ENCODE measurements at regions not wholly inside any gene's neighbourhood (a gene's known extent, or its start where the extent isn't known, plus 50 kb on each side); places are given as distances from the start of the nearest gene placed in this dataset.
A peak's percentile ranks its signal among the peaks of the same experiment; 100 is the strongest.

- no peak overlapping the region for H3K9ac ChIP-seq (ENCODE audit: low read depth, low read length)
- no peak overlapping the region for H3K4me3 ChIP-seq (ENCODE audit: low read length)
- no peaks in the 10 kb centered on the region for H3K27me3 ChIP-seq (ENCODE audit: insufficient read depth, low read length)
- no peaks in the 10 kb centered on the region; the same call in 1 of the 2 replicates for H3K4me1 ChIP-seq (ENCODE audit: insufficient read depth, low read length)
- no peak overlapping the region for H3K27ac ChIP-seq (ENCODE audit: low read length)
- H3K36me3 ChIP-seq (ENCODE audit: insufficient read depth, low read depth, low read length), result no peaks in the 10 kb centered on the region
- no peaks in the 10 kb centered on the region for H3K9me3 ChIP-seq (ENCODE audit: insufficient read depth, low read depth, low read length)
Measured at GRCh38 chr1:238672262-238672661, 714.1 kb upstream of the CHRM3 start.

GRCh38 chr1:238664139-238664538 lies 722.2 kb upstream of the CHRM3 start:
- no peak overlapping the region for H3K4me3 ChIP-seq (ENCODE audit: low read length)
- no peaks in the 10 kb centered on the region for H3K27me3 ChIP-seq (ENCODE audit: insufficient read depth, low read length)
- no peaks in the 10 kb centered on the region for H3K9me3 ChIP-seq (ENCODE audit: insufficient read depth, low read depth, low read length)

GRCh38 chr1:238660849-238661248 lies 725.5 kb upstream of the CHRM3 start:
- Histone ChIP-seq H3K27ac (ENCODE audit: low read length) (no peak overlapping the region), H3K36me3 (ENCODE audit: insufficient read depth, low read depth, low read length) (no peaks in the 10 kb centered on the region), H3K4me3 (ENCODE audit: low read length) (no peak overlapping the region), H3K4me1 (ENCODE audit: insufficient read depth, low read length) (no peaks in the 10 kb centered on the region), H3K9ac (ENCODE audit: low read depth, low read length) (no peak overlapping the region), H3K9me3 (ENCODE audit: insufficient read depth, low read depth, low read length) (no peaks in the 10 kb centered on the region), H3K27me3 (ENCODE audit: insufficient read depth, low read length) (no peaks in the 10 kb centered on the region)

More at GRCh38 chr1:238664139-238664538, 722.2 kb upstream of the CHRM3 start:
- Histone ChIP-seq H3K27ac (ENCODE audit: low read length) (no peak overlapping the region), H3K4me1 (ENCODE audit: insufficient read depth, low read length) (no peaks in the 10 kb centered on the region), H3K36me3 (ENCODE audit: insufficient read depth, low read depth, low read length) (no peaks in the 10 kb centered on the region), H3K9ac (ENCODE audit: low read depth, low read length) (no peak overlapping the region)

GRCh38 chr1:238658763-238659162 lies 727.6 kb upstream of the CHRM3 start:
- H3K4me1 ChIP-seq (ENCODE audit: insufficient read depth, low read length), result no peaks in the 10 kb centered on the region
- H3K36me3 ChIP-seq (ENCODE audit: insufficient read depth, low read depth, low read length), result no peaks in the 10 kb centered on the region
- H3K9ac ChIP-seq (ENCODE audit: low read depth, low read length), result no peak overlapping the region
- H3K27ac ChIP-seq (ENCODE audit: low read length), result no peak overlapping the region
- no peaks in the 10 kb centered on the region for H3K27me3 ChIP-seq (ENCODE audit: insufficient read depth, low read length)
- no peaks in the 10 kb centered on the region for H3K9me3 ChIP-seq (ENCODE audit: insufficient read depth, low read depth, low read length)
- no peak overlapping the region for H3K4me3 ChIP-seq (ENCODE audit: low read length)

GRCh38 chr1:238653693-238654321 lies 732.6 kb upstream of the CHRM3 start:
- H3K9ac ChIP-seq (ENCODE audit: low read depth, low read length), result no peak overlapping the region
- peaks cover 5% of the 10 kb centered on the region for H3K4me1 ChIP-seq (ENCODE audit: insufficient read depth, low read length)
- H3K27ac ChIP-seq (ENCODE audit: low read length), result no peak overlapping the region
- no peaks in the 10 kb centered on the region for H3K27me3 ChIP-seq (ENCODE audit: insufficient read depth, low read length)
- H3K4me3 ChIP-seq (ENCODE audit: low read length), result no peak overlapping the region
- H3K9me3 ChIP-seq (ENCODE audit: insufficient read depth, low read depth, low read length), result no peaks in the 10 kb centered on the region
- H3K36me3 ChIP-seq (ENCODE audit: insufficient read depth, low read depth, low read length), result no peaks in the 10 kb centered on the region

GRCh38 chr1:238652346-238652968 lies 733.9 kb upstream of the CHRM3 start:
- H3K4me1 ChIP-seq (ENCODE audit: insufficient read depth, low read length), result peaks cover 16% of the 10 kb centered on the region
- no peaks in the 10 kb centered on the region for H3K27me3 ChIP-seq (ENCODE audit: insufficient read depth, low read length)
- H3K9ac ChIP-seq (ENCODE audit: low read depth, low read length), result no peak overlapping the region
- no peak overlapping the region for H3K4me3 ChIP-seq (ENCODE audit: low read length)
- no peak overlapping the region for H3K27ac ChIP-seq (ENCODE audit: low read length)
- no peaks in the 10 kb centered on the region for H3K9me3 ChIP-seq (ENCODE audit: insufficient read depth, low read depth, low read length)
- H3K36me3 ChIP-seq (ENCODE audit: insufficient read depth, low read depth, low read length), result no peaks in the 10 kb centered on the region

GRCh38 chr1:238649200-238649599 lies 737.2 kb upstream of the CHRM3 start:
- H3K27ac ChIP-seq (ENCODE audit: low read length), result peak overlapping the region; percentile 4
- no peaks in the 10 kb centered on the region for H3K36me3 ChIP-seq (ENCODE audit: insufficient read depth, low read depth, low read length)
- no peaks in the 10 kb centered on the region for H3K9me3 ChIP-seq (ENCODE audit: insufficient read depth, low read depth, low read length)
- H3K9ac ChIP-seq (ENCODE audit: low read depth, low read length), result peak overlapping the region; percentile 52; the same call in 1 of the 2 replicates
- no peaks in the 10 kb centered on the region for H3K27me3 ChIP-seq (ENCODE audit: insufficient read depth, low read length)
- peaks cover 23% of the 10 kb centered on the region for H3K4me1 ChIP-seq (ENCODE audit: insufficient read depth, low read length)
- H3K4me3 ChIP-seq (ENCODE audit: low read length), result no peak overlapping the region

DNA sequence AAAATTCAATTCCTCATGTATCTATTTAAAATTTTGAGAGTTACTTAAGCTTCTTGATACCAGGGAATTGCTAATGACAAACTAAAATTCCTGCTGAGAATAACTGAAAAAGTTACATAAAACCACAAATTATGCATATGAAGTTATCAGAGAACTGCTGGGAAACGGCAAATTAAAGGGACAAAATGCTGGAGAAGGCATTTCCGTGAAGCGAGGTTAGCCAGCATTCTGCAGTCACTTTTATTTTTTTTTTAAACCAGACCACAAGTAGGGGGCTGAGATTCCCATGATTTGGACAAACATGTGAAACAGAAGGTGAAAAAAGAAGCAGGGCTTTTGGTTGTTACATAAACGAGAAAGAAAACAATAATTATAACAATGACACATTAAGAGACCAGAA lies 737.6 kb upstream of the CHRM3 start:
- H3K9ac ChIP-seq (ENCODE audit: low read depth, low read length), result peak overlapping the region; percentile 52; the same call in 1 of the 2 replicates
- peaks cover 23% of the 10 kb centered on the region for H3K4me1 ChIP-seq (ENCODE audit: insufficient read depth, low read length)
- H3K4me3 ChIP-seq (ENCODE audit: low read length), result no peak overlapping the region; the same call in 1 of the 2 replicates
- H3K27me3 ChIP-seq (ENCODE audit: insufficient read depth, low read length), result no peaks in the 10 kb centered on the region
- H3K9me3 ChIP-seq (ENCODE audit: insufficient read depth, low read depth, low read length), result no peaks in the 10 kb centered on the region
- peak overlapping the region; percentile 4 for H3K27ac ChIP-seq (ENCODE audit: low read length)
- H3K36me3 ChIP-seq (ENCODE audit: insufficient read depth, low read depth, low read length), result no peaks in the 10 kb centered on the region

GRCh38 chr1:238648296-238648695 lies 738.1 kb upstream of the CHRM3 start:
- Histone ChIP-seq H3K9ac (ENCODE audit: low read depth, low read length) (peak overlapping the region; percentile 52; the same call in 1 of the 2 replicates), H3K27ac (ENCODE audit: low read length) (peak overlapping the region; percentile 4), H3K27me3 (ENCODE audit: insufficient read depth, low read length) (no peaks in the 10 kb centered on the region), H3K9me3 (ENCODE audit: insufficient read depth, low read depth, low read length) (no peaks in the 10 kb centered on the region), H3K4me3 (ENCODE audit: low read length) (no peak overlapping the region; the same call in 1 of the 2 replicates), H3K4me1 (ENCODE audit: insufficient read depth, low read length) (peaks cover 23% of the 10 kb centered on the region), H3K36me3 (ENCODE audit: insufficient read depth, low read depth, low read length) (no peaks in the 10 kb centered on the region)

GRCh38 chr1:238647877-238648276 lies 738.5 kb upstream of the CHRM3 start:
- Histone ChIP-seq H3K27ac (ENCODE audit: low read length) (peak overlapping the region; percentile 69), H3K4me1 (ENCODE audit: insufficient read depth, low read length) (peaks cover 23% of the 10 kb centered on the region), H3K27me3 (ENCODE audit: insufficient read depth, low read length) (no peaks in the 10 kb centered on the region), H3K9me3 (ENCODE audit: insufficient read depth, low read depth, low read length) (no peaks in the 10 kb centered on the region), H3K9ac (ENCODE audit: low read depth, low read length) (peak overlapping the region; percentile 54; the same call in 1 of the 2 replicates), H3K4me3 (ENCODE audit: low read length) (no peak overlapping the region; the same call in 1 of the 2 replicates), H3K36me3 (ENCODE audit: insufficient read depth, low read depth, low read length) (no peaks in the 10 kb centered on the region)

DNA sequence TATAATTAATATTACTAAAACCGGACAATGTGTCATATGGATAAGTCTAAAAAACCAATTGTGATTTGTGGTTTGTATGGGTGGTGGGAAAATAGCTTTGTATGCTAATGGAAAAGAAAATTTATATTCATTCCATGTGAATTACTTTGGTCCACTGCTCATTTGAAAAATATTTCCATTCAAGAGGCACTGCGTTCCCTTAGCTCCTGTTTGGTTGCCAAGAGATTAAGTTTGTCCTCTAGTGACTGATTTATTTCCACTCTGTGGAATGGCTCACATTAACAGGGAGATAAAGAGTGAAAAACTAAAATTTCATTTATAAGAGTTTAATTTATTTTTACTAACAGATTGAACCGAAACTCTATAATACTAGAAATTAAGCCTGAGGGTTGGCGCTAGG lies 744.1 kb upstream of the CHRM3 start:
- no peaks in the 10 kb centered on the region for H3K27me3 ChIP-seq (ENCODE audit: insufficient read depth, low read length)
- peaks cover 5% of the 10 kb centered on the region for H3K4me1 ChIP-seq (ENCODE audit: insufficient read depth, low read length)
- H3K4me3 ChIP-seq (ENCODE audit: low read length), result no peak overlapping the region
- no peak overlapping the region for H3K27ac ChIP-seq (ENCODE audit: low read length)
- no peak overlapping the region for H3K9ac ChIP-seq (ENCODE audit: low read depth, low read length)
- no peaks in the 10 kb centered on the region for H3K9me3 ChIP-seq (ENCODE audit: insufficient read depth, low read depth, low read length)
- no peaks in the 10 kb centered on the region for H3K36me3 ChIP-seq (ENCODE audit: insufficient read depth, low read depth, low read length)

GRCh38 chr1:238639861-238640260 lies 746.5 kb upstream of the CHRM3 start:
- no peak overlapping the region for H3K27ac ChIP-seq (ENCODE audit: low read length)

More at GRCh38 chr1:238639861-238640260, 746.5 kb upstream of the CHRM3 start:
- no peaks in the 10 kb centered on the region for H3K36me3 ChIP-seq (ENCODE audit: insufficient read depth, low read depth, low read length)
- no peak overlapping the region for H3K4me3 ChIP-seq (ENCODE audit: low read length)
- H3K9me3 ChIP-seq (ENCODE audit: insufficient read depth, low read depth, low read length), result no peaks in the 10 kb centered on the region
- no peaks in the 10 kb centered on the region for H3K4me1 ChIP-seq (ENCODE audit: insufficient read depth, low read length)
- H3K9ac ChIP-seq (ENCODE audit: low read depth, low read length), result no peak overlapping the region
- no peaks in the 10 kb centered on the region for H3K27me3 ChIP-seq (ENCODE audit: insufficient read depth, low read length)
